HT-29 (cell line): ENCODE measurements at regions not wholly inside any gene's neighbourhood (a gene's known extent, or its start where the extent isn't known, plus 50 kb on each side); places are given as distances from the start of the nearest gene placed in this dataset.
A peak's percentile ranks its signal among the peaks of the same experiment; 100 is the strongest.

ENCODE experiments used
- DNase-seq: peaks from one replicate; pipeline ENCODE4 v3.0.0-alpha.2; 2015; ENCODE audit warnings: low spot score

- DNase-seq: no peak
Observed at GRCh38 chr16:86292171-86292775, 218.1 kb upstream of the FOXF1 start.

GRCh38 chr16:86292942-86293341, 217.4 kb upstream of the FOXF1 start:
- no peak for DNase-seq

- no peak for DNase-seq
Observed at GRCh38 chr16:86293906-86294305, 216.4 kb upstream of the FOXF1 start.

- no peak for DNase-seq
Observed at GRCh38 chr16:86294535-86295196, 215.7 kb upstream of the FOXF1 start.

- DNase-seq: no peak
Observed at GRCh38 chr16:86296256-86296655, 214.1 kb upstream of the FOXF1 start.

- DNase-seq: no peak
Observed at GRCh38 chr16:86297391-86297790, 212.9 kb upstream of the FOXF1 start.

GRCh38 chr16:86297866-86298757, 212.2 kb upstream of the FOXF1 start:
- DNase-seq: no peak

- no peak for DNase-seq
Observed at GRCh38 chr16:86298758-86299134, 211.6 kb upstream of the FOXF1 start.

GRCh38 chr16:86299882-86300610, 210.3 kb upstream of the FOXF1 start:
- DNase-seq: no peak

GRCh38 chr16:86300746-86301481, 209.4 kb upstream of the FOXF1 start:
- no peak for DNase-seq

- no peak for DNase-seq
Observed at GRCh38 chr16:86302421-86303109, 207.8 kb upstream of the FOXF1 start.

GRCh38 chr16:86303787-86304678, 206.3 kb upstream of the FOXF1 start:
- no peak for DNase-seq

GRCh38 chr16:86304868-86305267, 205.5 kb upstream of the FOXF1 start:
- DNase-seq: no peak

GRCh38 chr16:86305440-86305839, 204.9 kb upstream of the FOXF1 start:
- no peak for DNase-seq

GRCh38 chr16:86306011-86306644, 204.2 kb upstream of the FOXF1 start:
- DNase-seq: no peak

- no peak for DNase-seq
Observed at GRCh38 chr16:86306811-86307513, 203.4 kb upstream of the FOXF1 start.

- peak; percentile 11 for DNase-seq
Observed at GRCh38 chr16:86307514-86307903, 202.8 kb upstream of the FOXF1 start.

GRCh38 chr16:86308514-86308913, 201.8 kb upstream of the FOXF1 start:
- DNase-seq: no peak
